CD4-positive, alpha-beta T cell treated with Interleukin-21 for 1 hour (primary cell): ENCODE measurements at regions not wholly inside any gene's neighbourhood (a gene's known extent, or its start where the extent isn't known, plus 50 kb on each side); places are given as distances from the start of the nearest gene placed in this dataset.

Experiments used
- DNase-seq: peaks from one replicate; pipeline ENCODE4 v3.0.0-alpha.2; 2020

DNA sequence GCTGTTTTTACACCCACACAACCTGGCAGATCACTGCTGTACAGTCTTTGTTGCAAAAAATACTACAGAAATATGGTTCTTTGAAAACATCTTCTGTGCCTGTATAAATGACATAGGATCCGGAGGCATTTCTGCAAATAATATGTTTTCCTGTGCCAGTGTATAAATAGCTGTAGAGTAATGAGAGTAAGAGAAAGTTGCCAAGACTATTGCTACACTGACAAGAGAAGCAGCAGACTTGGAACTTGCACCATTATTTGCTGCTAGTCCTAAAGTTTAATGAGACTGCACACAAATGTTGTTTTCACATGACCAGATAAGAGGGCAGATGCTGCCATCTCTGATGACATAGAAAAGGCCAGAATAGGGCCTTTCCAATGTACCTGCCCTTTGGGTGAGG is 50.0 kb upstream of the DTNBP1 start:
- no peak for DNase-seq
